Endodermal cell (in vitro differentiated cells): ENCODE measurements at regions not wholly inside any gene's neighbourhood (a gene's known extent, or its start where the extent isn't known, plus 50 kb on each side); places are given as distances from the start of the nearest gene placed in this dataset.

Experiments used
- DNase-seq: peaks from one replicate; pipeline ENCODE4 v3.0.0-alpha.2; 2017
- H3K27ac ChIP-seq: 2 replicates; pipeline ENCODE4 v1.5.1; 2013; ENCODE audit warnings: mild to moderate bottlenecking, low read depth, low read length, moderate library complexity
- H3K27me3 ChIP-seq: 2 replicates; pipeline ENCODE4 v1.6.1; 2013; ENCODE audit warnings: mild to moderate bottlenecking, low read length, moderate library complexity; ENCODE audit not compliant: insufficient read depth, control insufficient read depth, poor library complexity, severe bottlenecking
- H3K36me3 ChIP-seq: 2 replicates; pipeline ENCODE4 v1.7.0; 2013; ENCODE audit warnings: mild to moderate bottlenecking, low read length, moderate library complexity; ENCODE audit not compliant: control insufficient read depth, insufficient read depth
- H3K4me1 ChIP-seq: one replicate; pipeline ENCODE4 v1.7.0; 2013; ENCODE audit warnings: low read length; ENCODE audit not compliant: control insufficient read depth, insufficient read depth
- H3K4me3 ChIP-seq: 2 replicates; pipeline ENCODE4 v1.5.1; 2013; ENCODE audit warnings: mild to moderate bottlenecking, low read length, moderate library complexity
- H3K9ac ChIP-seq: 2 replicates; pipeline ENCODE4 v1.6.1; 2013; ENCODE audit warnings: mild to moderate bottlenecking, low read length, moderate library complexity; ENCODE audit not compliant: poor library complexity, severe bottlenecking; ENCODE audit errors: extremely low read depth
- H3K9me3 ChIP-seq: 2 replicates; pipeline ENCODE4 v1.6.1; 2013; ENCODE audit warnings: mild to moderate bottlenecking, low read length, moderate library complexity; ENCODE audit not compliant: control insufficient read depth
- H3K27ac Mint-ChIP-seq: 2 replicates; pipeline ENCODE4 v1.8.0; 2020; ENCODE audit warnings: mixed read lengths
- H3K27me3 Mint-ChIP-seq: 2 replicates; pipeline ENCODE4 v1.8.0; 2021; ENCODE audit warnings: mild to moderate bottlenecking, mixed read lengths; ENCODE audit not compliant: insufficient read depth
- H3K36me3 Mint-ChIP-seq: 2 replicates; pipeline ENCODE4 v1.8.0; 2020; ENCODE audit warnings: low read depth, mixed read lengths
- H3K4me1 Mint-ChIP-seq: 2 replicates; pipeline ENCODE4 v1.8.0; 2020; ENCODE audit warnings: mixed read lengths
- H3K4me3 Mint-ChIP-seq: 2 replicates; pipeline ENCODE4 v1.8.0; 2020; ENCODE audit warnings: mild to moderate bottlenecking, moderate library complexity, mixed read lengths
- H3K9me3 Mint-ChIP-seq: 2 replicates; pipeline ENCODE4 v1.8.0; 2020; ENCODE audit warnings: mild to moderate bottlenecking, mixed read lengths
- CTCF ChIP-seq: fragments of 200-600 bp; sonication (generic); conservative IDR thresholded peaks from 2 replicates; pipeline ENCODE4 v1.5.0; 2021; ENCODE audit warnings: antibody characterized with exemption, mild to moderate bottlenecking
- WGBS, 2 experiments: methylation state at CpG; one replicate each; pipeline versions ENCODE4 v1.1.5 to v1.1.7; 2013; ENCODE audit warnings: missing lambda C conversion rate in 2 of 2, mixed read lengths in 1 of 2; ENCODE audit not compliant: insufficient coverage in 1 of 2, insufficient read length in 1 of 2; 5-methylcytosine and 5-hydroxymethylcytosine counted together

DNA sequence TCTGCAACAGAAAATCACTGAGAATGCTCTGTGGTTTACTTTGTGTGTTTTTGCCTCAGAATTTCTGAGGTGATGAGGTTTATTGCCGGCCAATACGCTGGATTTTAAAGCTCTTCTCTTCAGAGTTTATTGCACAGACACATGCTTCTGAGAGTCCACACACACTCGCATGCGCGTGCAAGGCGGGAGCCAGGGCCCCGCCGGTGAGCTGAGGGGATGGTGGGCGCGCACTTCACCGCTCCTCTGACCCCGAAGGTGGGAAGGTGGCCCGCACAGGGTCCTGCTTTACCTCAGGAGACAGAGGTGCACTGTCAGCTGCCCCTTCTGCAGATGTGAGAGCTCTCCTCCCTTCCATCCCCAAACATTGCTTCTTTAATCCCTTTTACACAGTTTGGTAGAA is 158.4 kb upstream of the MAGI3 start:
- Mint-ChIP-seq H3K27me3 (peaks cover 16% of the 10 kb centered on the region), H3K9me3 (peaks cover 5% of the 10 kb centered on the region), H3K4me3 (no peak overlapping the region), H3K36me3 (no peaks in the 10 kb centered on the region), H3K4me1 (peaks cover 46% of the 10 kb centered on the region), H3K27ac (no peak overlapping the region)
- peaks cover 29% of the 10 kb centered on the region for H3K27me3 ChIP-seq
- no peak overlapping the region for H3K4me3 ChIP-seq
- no peak overlapping the region for H3K9ac ChIP-seq
- H3K27ac ChIP-seq = no peak overlapping the region
- no peak for TF ChIP-seq CTCF
- peaks cover 12% of the 10 kb centered on the region for H3K4me1 ChIP-seq
- 93 to 94% methylated on average over 7 to 13 of the region's 13 CpGs for WGBS, 2 experiments
- H3K36me3 ChIP-seq = no peaks in the 10 kb centered on the region
- peaks cover 11% of the 10 kb centered on the region for H3K9me3 ChIP-seq
- DNase-seq = no peak

- Histone ChIP-seq H3K4me3 (no peak overlapping the region), H3K27ac (no peak overlapping the region), H3K9me3 (no peaks in the 10 kb centered on the region), H3K27me3 (peaks cover 39% of the 10 kb centered on the region), H3K36me3 (no peaks in the 10 kb centered on the region), H3K9ac (no peak overlapping the region), H3K4me1 (peaks cover 12% of the 10 kb centered on the region)
- 90 to 93% methylated on average over 3 to 5 of the region's 5 CpGs for WGBS, 2 experiments
- Mint-ChIP-seq H3K27ac (no peak overlapping the region), H3K27me3 (peaks cover 18% of the 10 kb centered on the region), H3K4me1 (peaks cover 51% of the 10 kb centered on the region), H3K9me3 (no peaks in the 10 kb centered on the region), H3K36me3 (no peaks in the 10 kb centered on the region), H3K4me3 (no peak overlapping the region)
- no peak for DNase-seq
- TF ChIP-seq CTCF = no peak
These were observed 156.9 kb upstream of the MAGI3 start for GRCh38 chr1:113233441-113233840.

DNA sequence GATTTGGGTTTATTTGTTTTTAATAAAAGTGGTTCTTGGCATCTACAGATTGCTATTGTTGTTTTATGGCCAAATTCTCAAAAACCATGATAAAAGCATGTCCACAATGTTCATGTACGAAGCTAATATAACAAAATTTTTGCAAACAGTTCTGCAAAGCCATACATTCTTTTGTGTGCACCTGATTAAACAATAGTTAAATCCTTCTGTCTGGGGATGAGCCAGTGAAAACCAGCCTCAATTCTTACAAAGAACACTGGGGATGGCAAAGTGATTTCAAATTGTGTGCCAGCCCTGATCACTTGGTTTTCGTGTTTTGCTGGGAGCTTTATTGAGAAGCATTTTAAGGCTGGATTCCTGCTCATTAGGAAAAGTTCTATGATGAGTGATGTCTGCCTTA is 149.1 kb upstream of the MAGI3 start:
- H3K9me3 Mint-ChIP-seq = no peaks in the 10 kb centered on the region
- no peak overlapping the region for H3K4me3 ChIP-seq
- H3K4me1 Mint-ChIP-seq = peaks cover 44% of the 10 kb centered on the region
- H3K27ac Mint-ChIP-seq = no peak overlapping the region
- no peak for DNase-seq
- H3K4me3 Mint-ChIP-seq = no peak overlapping the region
- TF ChIP-seq CTCF = no peak
- H3K36me3 ChIP-seq = no peaks in the 10 kb centered on the region
- H3K27me3 ChIP-seq = peaks cover 27% of the 10 kb centered on the region
- H3K9me3 ChIP-seq = no peaks in the 10 kb centered on the region
- no peak overlapping the region for H3K27ac ChIP-seq
- 64 to 71% methylated on average over 2 of the region's 2 CpGs for WGBS, 2 experiments
- peaks cover 15% of the 10 kb centered on the region for H3K27me3 Mint-ChIP-seq
- peaks cover 10% of the 10 kb centered on the region for H3K4me1 ChIP-seq
- no peaks in the 10 kb centered on the region for H3K36me3 Mint-ChIP-seq
- no peak overlapping the region for H3K9ac ChIP-seq
